Tibial nerve (tissue), 4 donors: ENCODE measurements at regions not wholly inside any gene's neighbourhood (a gene's known extent, or its start where the extent isn't known, plus 50 kb on each side); places are given as distances from the start of the nearest gene placed in this dataset.

Experiments used
- DNase-seq, 2 donors: peaks; one replicate each; pipeline ENCODE4 v3.0.0-alpha.2; 2019; ENCODE audit warnings: low spot score in 2 of 2
- H3K27ac ChIP-seq, 4 donors: fragments of 200-600 bp; sonication (generic) in 3 of 4; one replicate each; pipeline ENCODE4 v1.5.1; 2017 to 2019; ENCODE audit warnings: mild to moderate bottlenecking in 1 of 4
- H3K27me3 ChIP-seq, 2 donors: fragments of 200-600 bp; sonication (generic) in 1 of 2; one replicate each; pipeline versions ENCODE4 v1.5.1 to v1.6.0; 2017 to 2019
- H3K36me3 ChIP-seq, 3 donors: fragments of 200-600 bp; sonication (generic); one replicate each; pipeline ENCODE4 v1.5.1; 2018 to 2019
- H3K4me1 ChIP-seq, 4 donors: fragments of 200-600 bp; sonication (generic) in 3 of 4; one replicate each; pipeline ENCODE4 v1.5.1; 2017 to 2019
- H3K4me3 ChIP-seq, 4 donors: fragments of 200-600 bp; sonication (generic) in 3 of 4; one replicate each; pipeline ENCODE4 v1.5.1; 2017 to 2019; ENCODE audit warnings: mild to moderate bottlenecking in 1 of 4, moderate library complexity in 1 of 4
- H3K9me3 ChIP-seq, 4 donors: fragments of 200-600 bp; sonication (generic) in 3 of 4; one replicate each; pipeline ENCODE4 v1.5.1; 2017 to 2019
- EP300 ChIP-seq, 2 donors: sonication (generic); formaldehyde crosslinking; IDR thresholded peaks; one replicate each; pipeline ENCODE4 v1.6.1; 2017; ENCODE audit warnings: antibody characterized with exemption in 2 of 2, mild to moderate bottlenecking in 1 of 2
- POLR2A ChIP-seq, 2 donors: fragments of 450-650 bp; IDR thresholded peaks; one replicate each; pipeline ENCODE4 v1.6.1; 2017; ENCODE audit warnings: antibody characterized with exemption in 2 of 2, mild to moderate bottlenecking in 2 of 2, moderate library complexity in 2 of 2
- WGBS, 2 donors: methylation state at CpG; one replicate each; pipeline ENCODE4 v1.1.5; 2018; 5-methylcytosine and 5-hydroxymethylcytosine counted together
- TF ChIP-seq, protein P1 (sequence below), 5 experiments: fragments of 200-600 bp in 3 of 5; fragments of 450-650 bp in 2 of 5; sonication (generic) in 3 of 5; IDR thresholded peaks; one replicate each; pipeline ENCODE4 v1.5.1; 2016 to 2019; ENCODE audit warnings: antibody characterized with exemption in 5 of 5, mild to moderate bottlenecking in 3 of 5, moderate library complexity in 2 of 5

DNA sequence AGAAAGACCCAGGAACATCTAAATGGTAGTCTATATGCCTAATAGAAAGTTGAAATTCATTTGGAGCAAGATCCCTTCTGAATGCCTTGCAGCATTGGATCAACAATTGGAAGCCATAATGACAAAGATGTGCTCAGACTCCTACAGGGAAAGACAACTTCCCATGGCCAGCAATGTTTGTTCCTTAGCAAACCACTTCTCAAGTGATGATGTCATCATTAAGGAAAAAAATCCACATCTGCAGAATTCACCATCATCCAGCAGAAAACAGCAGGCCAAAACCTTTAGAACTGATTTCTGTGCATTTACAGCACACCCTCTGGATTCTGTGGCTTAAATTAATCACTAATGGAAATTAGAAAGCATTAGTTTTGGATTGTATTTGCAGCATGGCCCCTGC lies 82.4 kb upstream of the ZIC3 start:
- TF ChIP-seq EP300 (IDR thresholded peaks at IDR 0.05) = no peak
- TF ChIP-seq, protein P1, sequence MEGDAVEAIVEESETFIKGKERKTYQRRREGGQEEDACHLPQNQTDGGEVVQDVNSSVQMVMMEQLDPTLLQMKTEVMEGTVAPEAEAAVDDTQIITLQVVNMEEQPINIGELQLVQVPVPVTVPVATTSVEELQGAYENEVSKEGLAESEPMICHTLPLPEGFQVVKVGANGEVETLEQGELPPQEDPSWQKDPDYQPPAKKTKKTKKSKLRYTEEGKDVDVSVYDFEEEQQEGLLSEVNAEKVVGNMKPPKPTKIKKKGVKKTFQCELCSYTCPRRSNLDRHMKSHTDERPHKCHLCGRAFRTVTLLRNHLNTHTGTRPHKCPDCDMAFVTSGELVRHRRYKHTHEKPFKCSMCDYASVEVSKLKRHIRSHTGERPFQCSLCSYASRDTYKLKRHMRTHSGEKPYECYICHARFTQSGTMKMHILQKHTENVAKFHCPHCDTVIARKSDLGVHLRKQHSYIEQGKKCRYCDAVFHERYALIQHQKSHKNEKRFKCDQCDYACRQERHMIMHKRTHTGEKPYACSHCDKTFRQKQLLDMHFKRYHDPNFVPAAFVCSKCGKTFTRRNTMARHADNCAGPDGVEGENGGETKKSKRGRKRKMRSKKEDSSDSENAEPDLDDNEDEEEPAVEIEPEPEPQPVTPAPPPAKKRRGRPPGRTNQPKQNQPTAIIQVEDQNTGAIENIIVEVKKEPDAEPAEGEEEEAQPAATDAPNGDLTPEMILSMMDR (IDR thresholded peaks at IDR 0.05) = no peak
- no peak for TF ChIP-seq POLR2A (IDR thresholded peaks at IDR 0.05)
- Histone ChIP-seq H3K36me3 (no peaks in the 10 kb centered on the region), H3K27me3 (peaks cover 0 to 8% of the 10 kb centered on the region in 2 donors), H3K4me1 (no peaks in the 10 kb centered on the region), H3K27ac (no peak overlapping the region), H3K4me3 (no peak overlapping the region), H3K9me3 (no peaks in the 10 kb centered on the region)
- DNase-seq = no peak

DNA sequence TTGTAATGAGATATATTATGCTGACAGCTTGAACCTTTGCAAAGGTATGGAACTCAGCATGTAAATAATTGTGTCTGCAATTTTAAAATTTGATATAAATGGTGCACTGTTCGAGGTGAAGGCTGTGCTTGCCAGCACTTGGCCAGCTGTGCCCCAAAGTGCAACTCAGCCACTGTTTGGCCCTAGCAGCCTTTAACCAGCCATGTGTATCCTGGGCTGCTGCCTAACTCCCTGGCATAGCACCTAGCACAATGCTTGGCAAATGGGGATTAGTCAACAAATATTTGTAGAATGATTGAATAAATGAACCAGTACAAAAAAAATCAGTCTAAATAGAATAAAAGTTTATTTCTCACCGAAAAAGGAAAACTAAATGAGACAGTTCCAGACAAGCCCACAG lies 83.8 kb upstream of the ZIC3 start:
- Histone ChIP-seq H3K27me3 (peaks cover 0 to 8% of the 10 kb centered on the region in 2 donors), H3K9me3 (no peaks in the 10 kb centered on the region), H3K4me3 (no peak overlapping the region), H3K27ac (no peak overlapping the region), H3K4me1 (no peaks in the 10 kb centered on the region), H3K36me3 (no peaks in the 10 kb centered on the region)
- 46 to 68% methylated on average over 2 of the region's 2 CpGs for WGBS, 2 donors
- TF ChIP-seq EP300 (IDR thresholded peaks at IDR 0.05) (no peak), POLR2A (IDR thresholded peaks at IDR 0.05) (no peak)
- TF ChIP-seq, protein P1 (IDR thresholded peaks at IDR 0.05) = no peak
- DNase-seq = no peak

DNA sequence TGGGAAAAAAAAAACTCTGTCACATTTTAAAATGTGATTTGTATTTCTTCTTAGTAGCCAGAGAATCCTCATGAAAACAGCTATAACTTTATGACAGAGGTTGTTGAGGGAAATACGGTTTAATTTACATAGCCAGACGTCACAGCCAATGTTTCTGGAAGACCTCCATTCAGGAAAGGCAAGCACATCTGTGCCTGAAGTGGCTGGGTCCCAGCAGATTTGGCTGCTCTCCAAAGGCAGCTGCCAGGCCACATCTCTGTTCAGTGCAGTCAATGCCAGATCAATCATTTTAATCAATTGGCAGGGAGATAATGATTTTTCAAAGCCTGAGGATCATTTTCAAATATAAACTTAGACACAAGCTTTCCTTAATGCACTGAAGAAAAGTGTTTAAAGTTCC lies 86.5 kb upstream of the ZIC3 start:
- TF ChIP-seq, protein P1 (IDR thresholded peaks at IDR 0.05) = no peak
- TF ChIP-seq EP300 (IDR thresholded peaks at IDR 0.05) (no peak), POLR2A (IDR thresholded peaks at IDR 0.05) (no peak)
- DNase-seq = no peak
- WGBS, 2 donors = 3 to 16% methylated on average over 2 of the region's 2 CpGs
- Histone ChIP-seq H3K36me3 (no peaks in the 10 kb centered on the region), H3K4me1 (no peaks in the 10 kb centered on the region), H3K9me3 (no peaks in the 10 kb centered on the region), H3K27ac (no peak overlapping the region), H3K4me3 (no peak overlapping the region), H3K27me3 (peaks cover 0 to 8% of the 10 kb centered on the region in 2 donors)

DNA sequence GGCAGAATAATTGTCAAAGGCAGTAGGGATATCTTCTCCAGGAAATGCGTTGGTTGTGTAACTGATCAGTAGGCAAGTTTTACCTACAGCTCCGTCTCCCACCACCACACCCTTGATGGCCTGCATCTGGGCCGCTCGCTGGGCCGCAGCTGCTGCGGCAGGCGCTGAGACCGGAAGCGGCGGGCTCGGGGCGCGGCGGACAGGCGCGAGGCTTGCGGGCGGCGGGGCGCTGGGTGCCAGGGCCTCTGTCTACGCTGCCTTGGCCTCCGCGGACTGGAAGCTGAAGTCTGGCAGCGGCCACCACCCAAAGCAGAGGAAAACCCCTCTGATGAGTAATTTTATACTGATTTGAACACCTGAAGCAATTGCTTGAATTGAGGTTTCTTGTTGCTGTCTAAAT lies 124.2 kb upstream of the ZIC3 start:
- no peak for DNase-seq
- no peak for TF ChIP-seq POLR2A (IDR thresholded peaks at IDR 0.05)
- no peak for TF ChIP-seq EP300 (IDR thresholded peaks at IDR 0.05)
- TF ChIP-seq, protein P1 (IDR thresholded peaks at IDR 0.05) = no peak
- Histone ChIP-seq H3K4me1 (no peaks in the 10 kb centered on the region), H3K36me3 (no peaks in the 10 kb centered on the region), H3K27me3 (no peaks in the 10 kb centered on the region), H3K4me3 (no peak overlapping the region), H3K9me3 (peaks cover 0 to 3% (median 0%) of the 10 kb centered on the region in 4 donors), H3K27ac (no peak overlapping the region)
- WGBS, 2 donors = 78 to 89% methylated on average over 24 of the region's 24 CpGs

DNA sequence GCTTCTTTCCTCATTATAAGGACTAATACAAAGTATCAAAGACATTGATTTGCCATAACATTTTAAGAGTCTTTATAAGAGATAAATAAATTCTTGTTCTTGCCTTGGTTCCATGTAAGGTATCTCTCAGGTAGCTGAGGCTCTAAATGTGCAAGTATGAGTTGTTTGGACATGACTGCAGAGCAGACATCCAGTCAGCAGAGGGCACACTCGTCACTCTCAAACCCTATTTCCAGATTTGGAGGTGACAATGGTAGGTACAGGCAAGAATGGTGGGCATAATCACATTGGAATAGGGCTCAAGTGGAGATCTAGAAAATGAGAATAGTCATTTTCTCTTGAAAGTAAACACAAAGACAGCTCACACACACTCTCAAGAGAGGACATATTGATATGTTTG lies 133.3 kb upstream of the ZIC3 start:
- no peak for DNase-seq
- H3K4me3 ChIP-seq = no peak overlapping the region
- no peak overlapping the region for H3K27ac ChIP-seq
- TF ChIP-seq EP300 (IDR thresholded peaks at IDR 0.05) (no peak), POLR2A (IDR thresholded peaks at IDR 0.05) (no peak)
- TF ChIP-seq, protein P1 (IDR thresholded peaks at IDR 0.05) = no peak
- WGBS, 2 donors = 10 to 11% methylated on average over 1 of the region's 1 CpG
- no peaks in the 10 kb centered on the region for H3K36me3 ChIP-seq
- H3K27me3 ChIP-seq = peaks cover 0 to 37% of the 10 kb centered on the region in 2 donors
- no peaks in the 10 kb centered on the region for H3K9me3 ChIP-seq
- peaks cover 0 to 14% (median 0%) of the 10 kb centered on the region in 4 donors for H3K4me1 ChIP-seq
